T1000 (cell line): ENCODE measurements at regions not wholly inside any gene's neighbourhood (a gene's known extent, or its start where the extent isn't known, plus 50 kb on each side); places are given as distances from the start of the nearest gene placed in this dataset.
"Not testable (repeated sequence)": the region's sequence is repeated elsewhere in the genome, so short reads cannot be mapped to it uniquely, and the experiment has no call there.

Experiments used
- DNase-seq: peaks from one replicate; lab custom pipeline; 2025; ENCODE audit warnings: mixed read lengths; lab: John Stamatoyannopoulos, UW

DNA sequence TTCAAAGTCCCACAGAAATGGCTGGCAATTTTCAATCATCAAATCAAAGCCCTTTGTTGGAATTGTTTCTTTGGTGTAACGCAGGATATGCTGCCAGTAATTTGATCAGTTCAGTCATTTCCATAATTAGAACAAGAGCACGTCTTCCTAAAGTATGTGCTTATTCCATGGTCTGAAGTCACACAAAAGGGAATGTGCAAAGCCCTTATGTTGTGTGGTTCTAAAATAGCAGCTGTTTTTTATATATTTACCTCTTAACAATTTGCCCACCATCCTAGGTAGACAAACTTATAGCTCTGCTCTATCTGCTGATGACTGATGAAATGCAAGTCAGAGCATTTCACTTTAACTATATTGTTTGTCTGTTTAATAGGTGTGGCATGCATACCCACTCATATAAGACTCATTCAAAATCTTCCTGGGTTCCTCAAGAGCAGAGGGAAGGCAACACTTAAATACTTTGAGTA is 176.1 kb upstream of the SLC38A2 start:
- no peak for DNase-seq

DNA sequence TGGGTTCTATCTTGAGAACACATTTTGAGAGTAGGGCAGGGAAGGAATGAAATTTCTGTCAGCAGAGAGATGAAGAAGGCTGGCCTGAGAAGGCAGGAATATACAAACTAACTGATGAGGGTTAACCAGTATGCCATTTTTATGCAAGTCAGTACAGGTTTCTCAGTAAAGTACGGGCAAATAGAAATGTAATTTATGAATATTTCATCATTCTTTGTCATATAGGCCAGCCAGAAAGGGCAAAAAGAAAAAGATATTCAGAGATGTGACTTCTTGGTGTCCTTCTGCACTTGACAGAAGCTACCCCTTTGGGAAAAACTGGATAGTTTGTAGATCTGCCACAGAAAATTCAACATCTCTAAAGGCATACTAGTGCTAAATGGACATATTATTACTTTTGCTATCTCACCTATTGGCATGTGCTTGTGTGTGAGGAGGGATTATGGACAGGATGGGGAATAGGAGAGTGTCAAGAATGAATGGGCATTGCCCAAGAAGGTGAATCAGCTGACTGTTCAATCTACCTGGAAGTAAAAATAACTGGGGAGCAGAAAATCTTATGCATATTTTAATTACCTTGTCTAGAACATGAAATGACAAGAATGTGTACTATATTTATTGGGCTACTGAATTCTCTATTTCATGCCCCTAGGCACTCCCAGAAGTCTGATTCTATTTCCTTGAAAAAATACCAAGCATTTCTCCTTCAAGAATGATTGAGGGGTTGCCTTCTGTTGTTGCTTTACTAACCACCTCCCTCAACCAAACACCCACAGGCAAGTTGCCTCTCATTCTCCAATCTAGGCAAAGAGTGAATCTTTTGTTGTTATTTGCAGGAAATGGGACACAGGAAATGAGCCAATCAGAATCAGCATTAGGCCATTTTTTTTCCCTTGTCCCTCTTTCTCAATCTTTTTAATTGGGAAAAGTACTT is 175.1 kb upstream of the SLC38A2 start:
- DNase-seq, result no peak

DNA sequence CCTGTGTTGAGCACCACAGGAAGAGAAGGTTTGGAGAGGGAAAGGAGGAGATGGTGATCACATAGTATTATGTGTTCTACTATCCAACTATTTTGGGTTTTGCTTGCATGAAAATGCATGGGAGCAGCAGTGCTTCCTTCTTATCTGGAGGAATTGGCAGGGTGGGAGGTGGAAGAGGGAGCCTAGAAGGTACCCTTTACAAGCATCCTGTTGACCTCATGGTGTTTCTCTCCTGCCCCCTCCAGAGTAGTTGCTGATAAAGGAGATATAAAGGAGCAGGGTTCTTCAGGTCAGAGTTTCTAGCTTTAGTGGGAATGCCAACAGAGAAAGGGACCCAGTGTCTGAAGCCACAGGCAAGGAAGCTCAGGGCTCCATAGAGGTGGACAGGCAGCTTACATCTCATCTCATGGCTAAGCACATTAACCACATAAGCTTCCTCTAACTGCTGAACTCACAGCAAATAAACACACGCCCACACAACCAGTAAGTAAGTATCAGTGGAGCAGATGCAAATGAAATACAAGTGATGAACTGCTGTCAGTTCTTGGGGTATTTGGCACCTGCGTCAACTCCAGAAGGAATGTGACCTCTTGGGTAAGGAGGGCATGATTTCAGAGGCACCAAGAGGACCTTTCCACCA is 174.2 kb upstream of the SLC38A2 start:
- no peak for DNase-seq

DNA sequence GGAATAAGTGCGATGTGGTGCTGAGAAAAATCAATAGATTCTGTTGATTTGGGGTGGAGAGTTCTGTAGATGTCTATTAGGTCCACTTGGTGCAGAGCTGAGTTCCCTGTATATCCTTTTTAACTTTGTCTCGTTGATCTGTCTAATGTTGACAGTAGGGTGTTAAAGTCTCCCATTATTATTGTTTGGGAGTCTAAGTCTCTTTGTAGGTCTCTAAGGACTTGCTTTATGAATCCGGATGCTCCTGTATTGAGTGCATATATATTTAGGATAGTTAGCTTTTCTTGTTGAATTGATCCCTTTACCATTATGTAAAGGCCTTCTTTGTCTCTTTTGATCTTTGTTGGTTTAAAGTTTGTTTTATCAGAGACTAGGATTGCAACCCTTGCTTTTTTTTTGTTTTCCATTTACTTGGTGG is 170.8 kb upstream of the SLC38A2 start:
- DNase-seq, result not testable (repeated sequence)

DNA sequence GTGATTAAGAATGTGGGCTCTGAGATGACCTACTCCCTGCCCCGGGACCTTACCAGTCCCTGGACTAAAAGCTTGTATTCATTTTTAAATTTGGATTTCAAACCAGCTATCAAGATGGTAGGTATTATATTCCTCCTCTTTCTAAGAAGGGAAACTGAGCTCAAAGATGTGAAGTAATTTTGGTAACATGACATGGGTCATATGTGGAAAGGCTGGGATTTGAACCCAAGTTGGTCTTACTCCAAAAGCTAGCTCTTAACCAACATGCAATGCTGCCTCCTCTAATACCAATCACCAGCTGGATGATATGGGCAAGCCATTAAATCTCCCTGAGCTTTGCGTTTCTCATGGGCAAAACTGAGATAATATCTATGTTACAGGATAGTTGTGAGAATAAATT is 166.4 kb upstream of the SLC38A2 start:
- DNase-seq, result no peak

- DNase-seq, result no peak
Observed at GRCh38 chr12:46537387-46537955, 164.9 kb upstream of the SLC38A2 start.

- not testable (repeated sequence) for DNase-seq
Observed at GRCh38 chr12:46536316-46536715, 163.7 kb upstream of the SLC38A2 start.

GRCh38 chr12:46535907-46536306 is 163.3 kb upstream of the SLC38A2 start:
- no peak for DNase-seq

GRCh38 chr12:46535376-46535775 is 162.8 kb upstream of the SLC38A2 start:
- no peak for DNase-seq

DNA sequence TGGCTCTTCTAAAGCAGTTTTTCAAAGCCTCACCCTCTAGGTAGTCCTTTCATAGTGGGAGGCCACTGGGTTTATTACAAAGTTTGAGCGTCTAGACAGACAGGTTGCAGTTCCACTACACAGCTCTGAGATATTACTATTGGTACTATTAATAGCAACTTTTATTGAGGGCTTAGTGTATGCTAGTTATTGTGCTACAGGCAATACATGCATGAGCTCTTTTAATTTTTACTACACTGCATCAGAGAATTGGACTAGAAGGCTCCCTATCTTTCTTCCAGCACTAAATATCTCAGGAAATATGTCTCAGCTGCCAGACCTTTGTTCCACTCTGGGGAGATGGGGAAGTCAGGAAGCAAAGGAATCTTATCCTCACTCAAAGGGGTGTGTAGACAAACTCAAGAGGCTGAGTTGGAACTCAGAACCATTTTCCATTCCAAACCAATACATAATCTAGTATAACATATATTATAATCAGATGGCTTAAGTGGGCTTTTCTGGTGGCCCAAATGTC is 161.8 kb upstream of the SLC38A2 start:
- DNase-seq, result no peak

DNA sequence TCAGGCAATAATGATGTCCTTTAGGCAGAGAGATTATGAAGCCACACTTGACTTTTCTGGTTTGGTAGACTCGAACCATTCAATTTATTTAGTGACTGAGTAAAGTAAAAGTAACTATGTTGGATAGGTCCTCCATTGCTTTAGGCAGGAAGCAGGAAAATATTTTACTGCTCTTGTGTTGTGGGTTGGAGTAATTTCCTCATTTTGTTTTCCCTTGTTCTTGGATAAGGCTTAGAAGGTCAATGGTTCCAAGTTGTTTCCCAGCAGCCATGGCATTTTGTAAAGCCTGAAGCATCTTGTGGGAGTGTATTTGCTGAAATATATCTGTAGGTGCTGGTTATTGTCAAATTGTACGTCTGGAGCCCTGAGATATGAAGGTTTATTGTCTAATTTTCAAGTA is 161.2 kb upstream of the SLC38A2 start:
- no peak for DNase-seq

DNA sequence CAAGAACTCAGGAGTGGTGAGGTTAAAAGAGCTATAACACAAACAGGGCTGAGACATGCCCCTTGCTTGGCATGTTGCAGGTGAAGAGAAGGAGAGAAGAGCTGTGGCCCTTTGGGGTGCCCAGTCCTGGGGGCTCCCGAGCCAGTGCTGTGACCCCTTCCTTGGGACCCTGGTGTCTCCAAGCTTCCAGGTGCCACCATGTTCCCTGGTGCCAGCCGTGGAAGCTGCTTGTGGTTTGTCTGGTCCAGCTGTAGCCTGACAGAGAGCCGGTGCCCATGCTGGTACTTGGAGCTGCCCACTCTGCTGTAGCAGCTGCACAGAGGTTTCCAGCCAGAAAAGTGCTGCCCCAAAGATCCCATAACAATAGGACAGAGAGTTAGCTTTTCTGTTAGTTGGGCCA is 159.2 kb upstream of the SLC38A2 start:
- no peak for DNase-seq

GRCh38 chr12:46531059-46531785 is 158.6 kb upstream of the SLC38A2 start:
- DNase-seq, result no peak

- no peak for DNase-seq
Observed at GRCh38 chr12:46530373-46531056, 157.9 kb upstream of the SLC38A2 start.

- no peak for DNase-seq
Observed at GRCh38 chr12:46526233-46526632, 153.7 kb upstream of the SLC38A2 start.

GRCh38 chr12:46524778-46525177 is 152.2 kb upstream of the SLC38A2 start:
- DNase-seq, result no peak

DNA sequence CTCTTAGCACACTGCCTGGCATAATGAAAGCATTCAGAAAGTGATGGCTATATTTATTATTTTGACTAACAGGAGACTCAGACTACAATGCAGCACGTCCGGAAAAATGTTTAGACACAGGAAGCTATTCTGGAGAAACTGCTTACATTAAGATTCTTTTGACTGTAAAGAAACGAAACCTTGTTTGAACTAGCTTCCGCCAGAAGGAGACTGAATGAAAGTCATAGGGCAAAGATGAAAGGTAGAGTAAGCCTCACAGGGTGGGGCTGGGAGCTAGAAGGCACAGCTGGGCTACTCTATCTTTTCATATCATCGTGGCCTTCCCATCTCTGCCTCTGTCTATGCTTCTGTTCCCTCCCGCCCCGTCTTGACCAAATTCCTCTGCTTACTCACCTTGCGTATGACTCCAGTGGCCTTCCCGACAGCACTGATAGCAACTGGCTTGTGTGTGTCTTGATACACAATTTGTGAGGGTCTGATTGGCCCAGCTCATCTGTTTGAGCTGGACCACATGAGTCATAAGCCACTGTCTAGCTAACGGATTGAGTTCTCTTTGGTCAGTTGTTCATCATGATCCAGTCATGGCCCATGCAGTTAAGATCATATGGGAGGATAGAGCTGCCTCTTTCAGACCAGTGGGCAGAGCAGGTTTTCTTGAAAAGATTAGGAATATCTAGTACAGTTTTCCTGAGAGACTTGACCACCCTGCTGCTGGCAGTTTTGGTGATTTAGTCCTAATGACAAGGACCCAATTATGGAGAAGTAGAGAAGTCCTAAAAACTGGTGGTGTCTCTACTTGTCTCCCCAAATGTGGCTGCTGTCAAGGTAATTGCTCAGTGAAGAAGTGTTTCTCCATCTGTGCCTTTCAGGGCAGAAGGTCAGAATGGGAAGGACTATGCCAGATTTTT is 151.5 kb upstream of the SLC38A2 start:
- peak; percentile 70 for DNase-seq

DNA sequence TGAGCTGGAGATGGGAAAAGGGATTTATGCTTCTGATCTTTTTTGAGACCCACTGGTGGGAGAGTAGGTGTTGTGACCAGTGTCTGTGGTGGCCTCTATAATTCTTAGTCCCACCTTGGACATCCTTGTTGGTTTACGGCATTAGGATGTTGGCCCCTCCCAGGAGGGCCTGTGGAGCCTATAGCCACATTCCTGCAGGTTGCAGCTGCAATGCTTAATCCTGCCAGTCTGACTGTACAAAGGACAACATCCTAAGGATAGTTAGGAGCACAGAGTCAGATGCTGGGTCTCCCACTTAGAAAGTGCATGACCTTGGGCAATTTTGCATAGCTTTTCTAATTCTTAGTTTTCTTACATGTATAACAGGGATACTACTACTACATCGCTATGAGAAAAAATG is 150.9 kb upstream of the SLC38A2 start:
- DNase-seq, result no peak

GRCh38 chr12:46522071-46522470 is 149.5 kb upstream of the SLC38A2 start:
- DNase-seq, result no peak

DNA sequence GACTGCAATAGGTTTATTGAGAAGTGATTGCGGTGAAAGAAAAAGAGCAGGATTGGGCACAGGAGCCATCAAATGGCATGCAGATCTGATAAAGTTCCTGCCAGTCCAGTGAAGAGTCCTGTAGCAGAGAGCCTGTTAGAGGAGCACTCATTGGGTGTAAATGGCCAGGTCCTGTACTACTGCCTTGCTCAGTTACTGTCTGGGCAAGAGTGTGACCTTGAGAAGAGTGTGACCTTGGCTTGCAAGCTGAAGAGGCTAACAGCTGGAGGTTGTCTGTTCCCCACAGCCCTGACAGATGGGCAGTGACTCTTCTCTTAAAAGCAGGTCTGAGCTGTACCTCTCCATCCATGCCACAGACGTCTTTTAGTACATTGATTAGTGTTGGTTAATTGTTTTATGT is 148.6 kb upstream of the SLC38A2 start:
- DNase-seq, result no peak
